ENCODE measurements at regions not wholly inside any gene's neighbourhood (a gene's known extent, or its start where the extent isn't known, plus 50 kb on each side); places are given as distances from the start of the nearest gene placed in this dataset.
"Not testable (repeated sequence)": the region's sequence is repeated elsewhere in the genome, so short reads cannot be mapped to it uniquely, and the experiment has no call there.

DNA sequence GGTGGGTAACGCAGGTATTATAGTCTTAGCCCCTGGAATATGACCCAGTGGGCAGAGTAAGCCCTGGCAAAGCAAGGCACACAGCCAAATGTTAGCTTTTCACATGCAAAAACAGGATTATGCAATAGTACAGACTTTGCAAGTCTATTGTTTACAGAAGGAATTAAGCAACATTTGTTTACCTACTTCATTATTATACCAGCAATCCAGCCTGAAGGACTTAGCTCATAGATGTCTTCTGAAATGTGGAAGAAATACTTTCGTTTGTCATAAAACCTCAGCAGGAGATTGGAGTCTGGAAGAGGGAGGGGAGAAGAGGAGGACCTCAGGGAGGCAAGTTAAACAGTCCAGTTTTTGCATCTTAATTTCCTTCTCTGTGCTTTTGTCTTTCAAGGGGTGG is 226.7 kb upstream of the CENPE start:
- H3K4me3 ChIP-seq, result no peak overlapping the region
- intact Hi-C loops (cut with DNase I), result no loop called here
- H3K27ac ChIP-seq, result peak overlapping the region in 1 of 4 donors; percentile 39
- H3K9me3 ChIP-seq, result no peaks in the 10 kb centered on the region
- peak; percentile 34 to 60 (median 50) for DNase-seq
- peaks cover 10% of the 10 kb centered on the region for H3K4me1 ChIP-seq
- no peak for TF ChIP-seq POLR2A (IDR thresholded peaks at IDR 0.05)
- TF ChIP-seq, protein P1, sequence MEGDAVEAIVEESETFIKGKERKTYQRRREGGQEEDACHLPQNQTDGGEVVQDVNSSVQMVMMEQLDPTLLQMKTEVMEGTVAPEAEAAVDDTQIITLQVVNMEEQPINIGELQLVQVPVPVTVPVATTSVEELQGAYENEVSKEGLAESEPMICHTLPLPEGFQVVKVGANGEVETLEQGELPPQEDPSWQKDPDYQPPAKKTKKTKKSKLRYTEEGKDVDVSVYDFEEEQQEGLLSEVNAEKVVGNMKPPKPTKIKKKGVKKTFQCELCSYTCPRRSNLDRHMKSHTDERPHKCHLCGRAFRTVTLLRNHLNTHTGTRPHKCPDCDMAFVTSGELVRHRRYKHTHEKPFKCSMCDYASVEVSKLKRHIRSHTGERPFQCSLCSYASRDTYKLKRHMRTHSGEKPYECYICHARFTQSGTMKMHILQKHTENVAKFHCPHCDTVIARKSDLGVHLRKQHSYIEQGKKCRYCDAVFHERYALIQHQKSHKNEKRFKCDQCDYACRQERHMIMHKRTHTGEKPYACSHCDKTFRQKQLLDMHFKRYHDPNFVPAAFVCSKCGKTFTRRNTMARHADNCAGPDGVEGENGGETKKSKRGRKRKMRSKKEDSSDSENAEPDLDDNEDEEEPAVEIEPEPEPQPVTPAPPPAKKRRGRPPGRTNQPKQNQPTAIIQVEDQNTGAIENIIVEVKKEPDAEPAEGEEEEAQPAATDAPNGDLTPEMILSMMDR (IDR thresholded peaks at IDR 0.05), result no peak
- WGBS, 2 donors, result 7 to 17% methylated on average over 2 of the region's 2 CpGs
- no peaks in the 10 kb centered on the region for H3K27me3 ChIP-seq
- H3K36me3 ChIP-seq (replicated peaks in 1 of 2; ENCODE audit: insufficient read depth in 1 of 2, low read depth in 2 of 2), result no peaks in the 10 kb centered on the region
- ATAC-seq, result peak; percentile 86

DNA sequence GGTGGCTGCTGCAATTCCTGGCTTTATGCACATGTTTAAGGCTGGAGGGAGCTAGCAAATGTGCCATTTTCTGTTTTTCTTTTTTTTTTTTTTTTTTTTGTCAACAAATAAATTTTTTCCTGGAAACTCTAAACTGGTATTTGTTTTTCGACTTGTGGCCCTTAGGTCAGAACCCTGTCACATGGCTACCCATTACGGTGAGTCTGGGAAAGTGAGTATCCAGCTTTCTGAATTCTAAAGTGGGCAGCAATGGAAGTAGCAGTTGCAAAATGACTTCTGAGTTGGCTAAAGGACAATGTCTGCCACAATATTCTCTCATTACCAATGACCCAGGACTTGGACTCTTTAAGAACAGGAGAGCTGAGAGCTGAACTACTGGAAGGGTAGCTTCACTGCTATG is 225.1 kb upstream of the CENPE start:
- H3K27me3 ChIP-seq, result no peaks in the 10 kb centered on the region
- peaks cover 10% of the 10 kb centered on the region for H3K4me1 ChIP-seq
- no peak for TF ChIP-seq POLR2A (IDR thresholded peaks at IDR 0.05)
- TF ChIP-seq, protein P1 (IDR thresholded peaks at IDR 0.05), result no peak
- no peaks in the 10 kb centered on the region for H3K9me3 ChIP-seq
- WGBS, 2 donors, result 63 to 69% methylated on average over 2 of the region's 2 CpGs
- intact Hi-C loops (cut with DNase I), result no loop called here
- H3K36me3 ChIP-seq (replicated peaks in 1 of 2; ENCODE audit: insufficient read depth in 1 of 2, low read depth in 2 of 2), result no peaks in the 10 kb centered on the region
- no peak overlapping the region for H3K4me3 ChIP-seq
- no peak overlapping the region for H3K27ac ChIP-seq
- ATAC-seq, result no peak
- DNase-seq, result no peak

DNA sequence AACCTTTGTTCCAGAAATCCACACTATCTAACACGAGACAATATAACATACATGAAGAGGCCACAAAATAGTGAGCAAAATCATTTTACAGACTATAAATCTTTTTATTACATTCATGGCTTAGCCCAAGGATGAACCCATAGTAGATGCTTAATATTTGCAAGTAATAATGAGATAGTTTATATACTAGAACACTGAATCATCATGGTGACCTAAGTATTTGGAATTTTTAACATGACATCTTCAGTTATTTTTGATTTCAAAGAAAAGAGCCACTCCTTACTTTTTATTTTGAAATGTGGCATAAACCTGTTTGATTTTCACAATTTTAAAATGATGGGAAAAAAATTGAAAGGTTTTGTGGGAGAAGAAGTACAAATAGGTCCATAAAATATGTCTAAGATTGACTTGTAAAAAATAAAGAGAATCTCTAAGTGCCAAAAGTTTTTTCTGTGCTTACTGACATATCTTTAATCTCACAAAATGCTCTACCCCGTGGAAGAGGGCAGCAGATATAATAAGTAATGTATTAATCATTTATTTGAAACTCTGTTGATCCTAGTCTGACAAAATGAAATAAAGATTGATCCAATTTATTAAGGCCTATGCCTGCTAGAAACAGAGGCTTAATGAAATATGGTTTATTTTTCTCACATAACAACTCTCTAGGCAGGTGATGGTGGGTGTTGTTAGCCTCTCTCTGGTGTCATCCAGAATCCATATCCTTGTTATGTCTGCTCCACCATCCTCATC is 224.5 kb upstream of the CENPE start:
- H3K27me3 ChIP-seq, result no peaks in the 10 kb centered on the region

DNA sequence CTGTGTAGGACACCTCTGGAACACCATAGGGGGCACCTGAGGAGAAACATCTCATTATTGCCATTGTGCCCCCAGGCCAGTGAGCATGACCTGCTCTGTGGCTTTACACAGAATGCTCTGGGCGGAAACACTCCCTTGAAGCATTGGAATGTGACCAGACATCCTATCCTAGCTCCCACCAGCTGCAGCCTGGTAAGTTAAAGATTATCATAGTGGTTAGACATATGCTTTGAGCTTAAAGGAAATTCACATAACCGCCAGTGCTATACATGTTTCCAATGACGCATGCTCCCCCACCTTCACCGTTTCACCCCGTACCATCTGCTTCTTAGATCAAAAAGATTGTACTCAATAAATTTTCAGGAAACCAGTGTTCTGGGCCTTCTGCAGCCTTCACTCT is 217.7 kb upstream of the CENPE start:
- intact Hi-C loops (cut with DNase I), result no loop called here
- Histone ChIP-seq H3K4me3 (no peak overlapping the region), H3K27ac (no peak overlapping the region), H3K36me3 (replicated peaks in 1 of 2; ENCODE audit: insufficient read depth in 1 of 2, low read depth in 2 of 2) (no peaks in the 10 kb centered on the region), H3K9me3 (no peaks in the 10 kb centered on the region), H3K27me3 (no peaks in the 10 kb centered on the region), H3K4me1 (no peaks in the 10 kb centered on the region)
- DNase-seq, result no peak
- TF ChIP-seq, protein P1 (IDR thresholded peaks at IDR 0.05), result no peak
- TF ChIP-seq POLR2A (IDR thresholded peaks at IDR 0.05), result no peak
- WGBS, 2 donors, result 55% methylated on average over 5 of the region's 5 CpGs
- ATAC-seq, result no peak

More for the DNA sequence above, 224.5 kb upstream of the CENPE start:
- H3K27ac ChIP-seq, result no peak overlapping the region
- ATAC-seq (no peak), DNase-seq (no peak)
- H3K36me3 ChIP-seq (replicated peaks in 1 of 2; ENCODE audit: insufficient read depth in 1 of 2, low read depth in 2 of 2), result no peaks in the 10 kb centered on the region
- no peak overlapping the region for H3K4me3 ChIP-seq
- peaks cover 10% of the 10 kb centered on the region for H3K4me1 ChIP-seq
- WGBS, 2 donors, result 31 to 34% methylated on average over 2 of the region's 2 CpGs
- H3K9me3 ChIP-seq, result no peaks in the 10 kb centered on the region
- TF ChIP-seq, protein P1 (IDR thresholded peaks at IDR 0.05), result no peak
- no peak for TF ChIP-seq POLR2A (IDR thresholded peaks at IDR 0.05)
- intact Hi-C loops (cut with DNase I), result no loop called here

DNA sequence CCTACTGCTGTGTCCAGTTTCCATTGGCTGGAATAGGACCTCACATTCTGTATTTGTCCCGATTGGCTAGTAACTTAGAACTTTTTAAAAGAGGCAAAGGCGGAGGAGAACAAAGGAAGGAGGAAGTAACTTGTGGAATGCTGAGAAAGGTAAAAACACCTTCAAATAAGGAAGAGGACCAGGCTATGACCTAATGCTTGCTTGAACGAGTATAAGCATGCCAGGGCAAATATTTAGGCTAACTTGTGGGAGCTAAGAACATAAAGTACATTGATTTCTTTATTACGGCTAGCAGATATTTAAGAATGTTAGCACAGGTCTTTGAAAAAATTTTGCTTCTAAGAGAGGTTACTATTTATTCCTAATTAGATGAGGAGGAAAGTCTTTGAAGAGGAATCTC is 214.5 kb upstream of the CENPE start:
- H3K27ac ChIP-seq; ATAC-seq; H3K36me3 ChIP-seq (replicated peaks in 1 of 2; ENCODE audit: insufficient read depth in 1 of 2, low read depth in 2 of 2); H3K9me3 ChIP-seq; H3K27me3 ChIP-seq; H3K4me3 ChIP-seq; intact Hi-C loops (cut with DNase I); DNase-seq; H3K4me1 ChIP-seq: not testable (repeated sequence)
- 46 to 51% methylated on average over 4 of the region's 4 CpGs for WGBS, 2 donors
